DND-41 (cell line): ENCODE measurements at regions not wholly inside any gene's neighbourhood (a gene's known extent, or its start where the extent isn't known, plus 50 kb on each side); places are given as distances from the start of the nearest gene placed in this dataset.

Source experiments
- ATAC-seq: fragments of 200-7000 bp; cut with Tn5 transposase; 3 replicates; pipeline ENCODE4 v1.9.1; 2021; ENCODE audit warnings: low read depth; ENCODE audit not compliant: insufficient read depth
- DNase-seq: peaks from one replicate; pipeline ENCODE4 v3.0.0-alpha.2; 2020
- H2AFZ ChIP-seq: 2 replicates; pipeline ENCODE4 v1.6.0; 2012; ENCODE audit warnings: low read depth, low read length
- H3K27ac ChIP-seq: 2 replicates; pipeline ENCODE4 v1.5.1; 2012; ENCODE audit warnings: low read length, inconsistent platforms
- H3K27me3 ChIP-seq: fragments of 200-600 bp; sonication (generic); 2 replicates; pipeline ENCODE4 v1.6.0; 2012; ENCODE audit warnings: low read length, mild to moderate bottlenecking, inconsistent platforms; ENCODE audit not compliant: insufficient read depth, poor library complexity
- H3K36me3 ChIP-seq: 2 replicates; pipeline ENCODE4 v1.5.1; 2012; ENCODE audit warnings: low read length, inconsistent platforms; ENCODE audit not compliant: insufficient read depth
- H3K4me1 ChIP-seq: 2 replicates; pipeline ENCODE4 v1.5.1; 2012; ENCODE audit warnings: mild to moderate bottlenecking, low read length; ENCODE audit not compliant: insufficient read depth
- H3K4me2 ChIP-seq: 2 replicates; pipeline ENCODE4 v1.6.0; 2012; ENCODE audit warnings: mild to moderate bottlenecking, moderate library complexity, low read length, inconsistent platforms; ENCODE audit not compliant: insufficient read depth
- H3K4me3 ChIP-seq, 2 experiments: fragments of 200-600 bp in 1 of 2; shearing (Covaris generic) in 1 of 2; 2 replicates each; pipeline ENCODE4 v1.5.1; 2012 to 2016; ENCODE audit warnings: inconsistent platforms in 2 of 2, low read length in 2 of 2, mild to moderate bottlenecking in 2 of 2, low read depth in 1 of 2, moderate library complexity in 1 of 2
- H3K79me2 ChIP-seq: 2 replicates; pipeline ENCODE4 v1.6.0; 2012; ENCODE audit warnings: low read length, inconsistent platforms; ENCODE audit not compliant: insufficient read depth
- H3K9ac ChIP-seq: 2 replicates; pipeline ENCODE4 v1.6.0; 2012; ENCODE audit warnings: low read depth, mild to moderate bottlenecking, inconsistent platforms, low read length, moderate library complexity
- H3K9me3 ChIP-seq: 2 replicates; pipeline ENCODE4 v1.5.1; 2012; ENCODE audit warnings: low read length, moderate library complexity, mild to moderate bottlenecking, inconsistent platforms; ENCODE audit not compliant: insufficient read depth, severe bottlenecking
- H4K20me1 ChIP-seq: 2 replicates; pipeline ENCODE4 v1.6.0; 2012; ENCODE audit warnings: low read length; ENCODE audit not compliant: insufficient read depth
- CTCF ChIP-seq: IDR thresholded peaks from 2 replicates; pipeline ENCODE4 v1.5.1; 2012; ENCODE audit warnings: borderline replicate concordance, low read length, moderate library complexity, mild to moderate bottlenecking; ENCODE audit not compliant: poor library complexity, severe bottlenecking; ENCODE audit errors: extremely low read depth
- EZH2 ChIP-seq: IDR thresholded peaks from 3 replicates; pipeline ENCODE4 v1.6.1; 2012; ENCODE audit warnings: borderline replicate concordance, low read depth, mild to moderate bottlenecking, moderate library complexity, low read length, inconsistent platforms; ENCODE audit not compliant: severe bottlenecking

GRCh38 chr20:10951216-10951615 is 277.4 kb upstream of the JAG1 start:
- no peak overlapping the region for H3K9ac ChIP-seq
- no peaks in the 10 kb centered on the region for H4K20me1 ChIP-seq
- H3K4me1 ChIP-seq, result no peaks in the 10 kb centered on the region
- H3K36me3 ChIP-seq, result no peaks in the 10 kb centered on the region
- H3K4me3 ChIP-seq, result no peak overlapping the region
- DNase-seq, result no peak
- H3K4me2 ChIP-seq, result no peak overlapping the region
- no peak overlapping the region for H3K27ac ChIP-seq
- H3K79me2 ChIP-seq, result no peaks in the 10 kb centered on the region
- no peaks in the 10 kb centered on the region for H3K9me3 ChIP-seq
- H2AFZ ChIP-seq, result no peak overlapping the region
- no peak for TF ChIP-seq CTCF
- no peak for TF ChIP-seq EZH2
- no peak for ATAC-seq
- H3K27me3 ChIP-seq, result no peaks in the 10 kb centered on the region

- DNase-seq, result no peak
- Histone ChIP-seq H3K27ac (no peak overlapping the region), H3K9ac (no peak overlapping the region), H3K4me1 (no peaks in the 10 kb centered on the region), H3K36me3 (no peaks in the 10 kb centered on the region), H3K79me2 (no peaks in the 10 kb centered on the region), H3K27me3 (no peaks in the 10 kb centered on the region), H3K9me3 (no peaks in the 10 kb centered on the region), H3K4me2 (no peak overlapping the region), H3K4me3 (no peak overlapping the region), H2AFZ (no peak overlapping the region), H4K20me1 (no peaks in the 10 kb centered on the region)
- ATAC-seq, result no peak
- TF ChIP-seq EZH2 (no peak), CTCF (no peak)
Measured at GRCh38 chr20:10951904-10952303, 278.1 kb upstream of the JAG1 start.

GRCh38 chr20:10953437-10953836 is 279.6 kb upstream of the JAG1 start:
- no peak for DNase-seq
- no peak overlapping the region for H3K27ac ChIP-seq
- H3K79me2 ChIP-seq, result no peaks in the 10 kb centered on the region

More at GRCh38 chr20:10953437-10953836, 279.6 kb upstream of the JAG1 start:
- Histone ChIP-seq H3K4me1 (no peaks in the 10 kb centered on the region), H3K4me2 (no peak overlapping the region), H3K36me3 (no peaks in the 10 kb centered on the region), H2AFZ (no peak overlapping the region), H4K20me1 (no peaks in the 10 kb centered on the region), H3K4me3 (no peak overlapping the region), H3K9ac (no peak overlapping the region), H3K9me3 (no peaks in the 10 kb centered on the region), H3K27me3 (no peaks in the 10 kb centered on the region)
- TF ChIP-seq CTCF (no peak), EZH2 (no peak)
- ATAC-seq, result no peak
